Fibroblast of lung (primary cell): ENCODE measurements at regions not wholly inside any gene's neighbourhood (a gene's known extent, or its start where the extent isn't known, plus 50 kb on each side); places are given as distances from the start of the nearest gene placed in this dataset.

ENCODE experiments used
- CTCF ChIP-seq, 2 donors: IDR thresholded peaks in 1 of 2; conservative IDR thresholded peaks in 1 of 2; 1 replicate in 1 of 2; 2 replicates in 1 of 2; pipeline ENCODE4 v1.5.1; 2011 to 2012; ENCODE audit warnings: low read length in 2 of 2, control low read depth in 1 of 2, inconsistent platforms in 1 of 2, low read depth in 1 of 2, mild to moderate bottlenecking in 1 of 2
- EZH2 ChIP-seq: IDR thresholded peaks from 2 replicates; pipeline ENCODE4 v1.5.1; 2012; ENCODE audit warnings: low read length, control low read depth, mild to moderate bottlenecking; ENCODE audit errors: missing control alignments

DNA sequence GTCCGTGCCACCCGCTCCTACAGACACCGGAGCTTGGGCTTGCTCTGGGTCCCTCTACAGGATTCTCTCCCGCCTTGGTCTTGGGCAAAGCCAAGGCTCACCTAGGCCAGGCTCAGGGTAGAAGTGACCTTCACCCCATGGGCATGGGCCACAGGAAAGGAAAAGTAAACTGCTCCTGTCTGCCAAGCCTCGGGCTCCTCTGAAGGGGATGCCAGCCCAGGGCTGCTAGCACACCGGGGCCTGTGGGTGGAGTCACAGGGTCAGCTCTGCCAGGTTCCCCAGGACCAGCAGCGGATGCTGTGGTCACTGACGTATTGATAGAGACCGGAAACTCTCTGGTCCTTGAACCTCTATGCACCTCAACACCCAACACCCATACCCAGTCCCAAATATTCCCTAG is 222.7 kb upstream of the MGMT start:
- no peak for TF ChIP-seq CTCF (conservative IDR thresholded peaks at IDR 0.05 in 1 of 2, IDR thresholded peaks at IDR 0.05 in 1 of 2; ENCODE audit: low read depth in 1 of 2, low read length in 2 of 2)
- no peak for TF ChIP-seq EZH2
